ENCODE measurements at regions not wholly inside any gene's neighbourhood (a gene's known extent, or its start where the extent isn't known, plus 50 kb on each side); places are given as distances from the start of the nearest gene placed in this dataset.

DNA sequence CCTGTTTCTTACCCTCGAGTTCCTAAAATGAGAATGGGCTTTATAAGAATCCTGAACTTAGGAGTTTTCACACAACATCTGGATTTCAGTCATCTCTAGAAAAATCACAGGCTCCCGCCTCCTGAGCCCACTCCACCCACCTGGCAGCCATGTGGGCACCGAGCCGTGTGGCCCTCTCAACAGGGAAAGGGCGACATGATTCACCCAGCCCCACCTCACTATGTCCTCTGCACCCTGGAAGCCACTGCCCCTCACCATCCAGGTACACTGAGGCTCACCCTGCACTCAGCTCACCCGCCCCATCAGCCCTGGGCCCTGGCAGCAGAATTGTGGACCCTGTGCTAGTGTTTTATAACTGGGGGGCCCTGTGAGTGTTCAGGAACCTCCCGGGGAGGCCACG lies 101.5 kb downstream of the SHANK2 start:
- H3K36me3 ChIP-seq: no peaks in the 10 kb centered on the region
- intact Hi-C loops (cut with DNase I): no loop called here
- peaks cover 8% of the 10 kb centered on the region for H3K4me1 ChIP-seq
- TF ChIP-seq POLR2A (IDR thresholded peaks at IDR 0.05) (no peak), POLR2AphosphoS5 (IDR thresholded peaks at IDR 0.05; ENCODE audit: insufficient read depth in 1 of 2, low read depth in 1 of 2) (no peak)
- TF ChIP-seq, protein P1, sequence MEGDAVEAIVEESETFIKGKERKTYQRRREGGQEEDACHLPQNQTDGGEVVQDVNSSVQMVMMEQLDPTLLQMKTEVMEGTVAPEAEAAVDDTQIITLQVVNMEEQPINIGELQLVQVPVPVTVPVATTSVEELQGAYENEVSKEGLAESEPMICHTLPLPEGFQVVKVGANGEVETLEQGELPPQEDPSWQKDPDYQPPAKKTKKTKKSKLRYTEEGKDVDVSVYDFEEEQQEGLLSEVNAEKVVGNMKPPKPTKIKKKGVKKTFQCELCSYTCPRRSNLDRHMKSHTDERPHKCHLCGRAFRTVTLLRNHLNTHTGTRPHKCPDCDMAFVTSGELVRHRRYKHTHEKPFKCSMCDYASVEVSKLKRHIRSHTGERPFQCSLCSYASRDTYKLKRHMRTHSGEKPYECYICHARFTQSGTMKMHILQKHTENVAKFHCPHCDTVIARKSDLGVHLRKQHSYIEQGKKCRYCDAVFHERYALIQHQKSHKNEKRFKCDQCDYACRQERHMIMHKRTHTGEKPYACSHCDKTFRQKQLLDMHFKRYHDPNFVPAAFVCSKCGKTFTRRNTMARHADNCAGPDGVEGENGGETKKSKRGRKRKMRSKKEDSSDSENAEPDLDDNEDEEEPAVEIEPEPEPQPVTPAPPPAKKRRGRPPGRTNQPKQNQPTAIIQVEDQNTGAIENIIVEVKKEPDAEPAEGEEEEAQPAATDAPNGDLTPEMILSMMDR (IDR thresholded peaks at IDR 0.05): no peak
- H3K27ac ChIP-seq: no peak overlapping the region
- DNase-seq (ENCODE audit: extremely low spot score in 2 of 2): no peak
- no peaks in the 10 kb centered on the region for H3K9me3 ChIP-seq
- H3K27me3 ChIP-seq: no peaks in the 10 kb centered on the region
- no peak overlapping the region for H3K4me3 ChIP-seq

DNA sequence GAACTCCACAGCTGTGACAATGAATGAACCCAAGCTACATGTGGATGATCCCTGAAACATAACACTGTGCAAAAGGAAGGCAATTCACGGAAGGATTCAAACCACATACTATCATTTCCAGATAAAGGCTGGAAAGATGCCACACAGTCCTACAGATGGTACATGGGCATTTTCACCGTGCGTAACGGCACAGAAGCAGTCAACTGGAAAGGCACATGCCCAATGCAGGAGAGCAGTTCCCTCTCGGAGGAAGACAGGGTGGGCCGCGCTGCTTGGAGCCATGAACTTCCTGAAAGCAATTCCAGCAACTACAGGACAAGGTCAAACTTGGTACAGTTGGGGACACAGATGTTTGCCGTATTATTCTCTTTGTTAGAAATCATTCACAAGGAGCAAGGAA lies 103.7 kb downstream of the SHANK2 start:
- Histone ChIP-seq H3K4me1 (peaks cover 8% of the 10 kb centered on the region), H3K36me3 (no peaks in the 10 kb centered on the region), H3K9me3 (no peaks in the 10 kb centered on the region), H3K4me3 (no peak overlapping the region), H3K27me3 (no peaks in the 10 kb centered on the region), H3K27ac (no peak overlapping the region)
- intact Hi-C loops (cut with DNase I): no loop called here
- no peak for DNase-seq (ENCODE audit: extremely low spot score in 2 of 2)
- TF ChIP-seq, protein P1 (IDR thresholded peaks at IDR 0.05): no peak
- TF ChIP-seq POLR2AphosphoS5 (IDR thresholded peaks at IDR 0.05; ENCODE audit: insufficient read depth in 1 of 2, low read depth in 1 of 2) (no peak), POLR2A (IDR thresholded peaks at IDR 0.05) (no peak)

DNA sequence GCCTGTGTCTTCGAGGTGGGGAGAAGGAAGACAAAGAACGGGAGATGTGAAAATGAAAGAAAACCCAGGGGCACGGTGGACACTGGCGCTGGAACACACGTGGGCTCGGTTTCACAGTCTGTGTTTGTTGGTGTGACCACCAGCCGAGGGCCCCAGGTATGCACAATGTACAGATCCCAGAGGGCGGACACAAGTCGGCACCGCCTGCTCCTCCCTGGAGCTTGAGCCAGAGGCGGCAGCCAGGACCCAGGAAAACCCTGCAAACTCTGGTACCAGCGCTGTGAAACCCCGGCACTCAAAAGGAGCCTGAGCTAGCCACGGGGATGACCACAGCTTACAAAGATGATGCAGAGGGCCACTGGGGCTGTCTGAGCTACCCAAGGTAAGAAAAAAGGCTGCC lies 105.0 kb downstream of the SHANK2 start:
- no peaks in the 10 kb centered on the region for H3K27me3 ChIP-seq
- no peaks in the 10 kb centered on the region for H3K9me3 ChIP-seq
- H3K36me3 ChIP-seq: no peaks in the 10 kb centered on the region
- H3K4me3 ChIP-seq: no peak overlapping the region
- DNase-seq (ENCODE audit: extremely low spot score in 2 of 2): no peak
- H3K4me1 ChIP-seq: peaks cover under 1% of the 10 kb centered on the region
- no peak overlapping the region for H3K27ac ChIP-seq
- intact Hi-C loops (cut with DNase I): no loop called here
- TF ChIP-seq POLR2A (IDR thresholded peaks at IDR 0.05) (no peak), POLR2AphosphoS5 (IDR thresholded peaks at IDR 0.05; ENCODE audit: insufficient read depth in 1 of 2, low read depth in 1 of 2) (no peak)
- TF ChIP-seq, protein P1 (IDR thresholded peaks at IDR 0.05): no peak

DNA sequence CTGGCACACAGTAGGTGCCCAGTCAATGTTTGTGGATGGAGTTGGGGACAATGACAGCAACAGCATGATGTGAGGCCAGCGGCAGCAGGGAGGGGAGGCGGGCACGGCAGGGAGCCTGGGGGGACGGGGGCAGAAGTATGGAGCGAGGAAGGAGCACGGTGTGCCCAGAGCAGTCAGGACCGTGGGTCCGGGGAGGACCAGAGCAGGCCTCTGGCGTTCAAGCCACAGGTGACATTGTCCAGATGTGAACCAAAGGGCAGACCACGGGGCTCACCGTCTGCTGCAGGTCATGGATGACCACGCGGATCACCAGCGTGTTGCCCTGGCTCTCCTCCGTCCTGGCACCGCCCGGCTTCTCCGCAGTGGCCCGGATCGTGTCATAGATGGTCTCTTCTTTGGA lies 105.5 kb downstream of the SHANK2 start:
- H3K27ac ChIP-seq: no peak overlapping the region
- H3K27me3 ChIP-seq: no peaks in the 10 kb centered on the region
- intact Hi-C loops (cut with DNase I): no loop called here
- no peaks in the 10 kb centered on the region for H3K36me3 ChIP-seq
- TF ChIP-seq POLR2A (IDR thresholded peaks at IDR 0.05) (no peak), POLR2AphosphoS5 (IDR thresholded peaks at IDR 0.05; ENCODE audit: insufficient read depth in 1 of 2, low read depth in 1 of 2) (no peak)
- TF ChIP-seq, protein P1 (IDR thresholded peaks at IDR 0.05): no peak
- H3K4me3 ChIP-seq: no peak overlapping the region
- no peak for DNase-seq (ENCODE audit: extremely low spot score in 2 of 2)
- no peaks in the 10 kb centered on the region for H3K4me1 ChIP-seq
- no peaks in the 10 kb centered on the region for H3K9me3 ChIP-seq

DNA sequence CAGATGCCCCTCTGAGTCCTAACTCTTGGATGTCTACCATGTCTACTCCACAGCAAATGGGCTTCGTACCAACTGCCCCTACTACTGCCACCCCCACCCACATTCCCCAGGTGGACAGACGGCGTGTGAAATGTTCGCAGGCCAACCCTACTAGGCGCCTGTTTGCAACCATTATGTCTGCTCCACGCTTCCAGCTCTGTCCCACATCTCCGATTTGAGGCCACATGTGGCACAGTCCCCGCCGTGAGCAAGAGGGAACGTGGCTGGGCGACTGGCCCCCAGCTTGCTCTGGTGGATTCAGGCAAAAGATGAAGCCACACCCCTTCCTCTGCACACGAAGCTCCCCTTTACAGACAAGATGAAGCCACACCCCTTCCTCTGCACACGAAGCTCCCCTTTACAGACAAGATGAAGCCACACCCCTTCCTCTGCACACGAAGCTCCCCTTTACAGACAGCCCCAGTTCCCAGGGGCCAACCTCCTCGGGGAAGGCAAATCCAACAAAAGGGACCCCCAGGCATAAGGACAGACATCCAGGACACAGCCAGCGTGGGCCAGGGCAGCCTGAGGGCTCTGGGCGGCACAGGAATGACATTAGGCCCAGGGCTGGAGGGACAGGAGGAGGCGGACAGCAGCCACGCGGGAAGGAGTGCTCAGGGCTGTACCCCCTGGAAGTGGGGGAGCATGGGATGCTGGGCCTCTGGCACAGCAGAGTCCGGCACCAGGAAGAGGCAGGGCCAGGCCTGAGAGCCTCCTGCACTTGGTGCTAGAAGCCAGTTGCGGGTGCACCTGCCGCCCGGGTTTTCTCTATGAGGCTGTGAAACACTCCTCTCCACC lies 106.2 kb downstream of the SHANK2 start:
- Histone ChIP-seq H3K4me1 (no peaks in the 10 kb centered on the region), H3K36me3 (no peaks in the 10 kb centered on the region), H3K27ac (no peak overlapping the region), H3K9me3 (no peaks in the 10 kb centered on the region), H3K27me3 (no peaks in the 10 kb centered on the region), H3K4me3 (no peak overlapping the region)
- intact Hi-C loops (cut with DNase I): no loop called here
- TF ChIP-seq POLR2A (IDR thresholded peaks at IDR 0.05): no peak
- no peak for TF ChIP-seq POLR2AphosphoS5 (IDR thresholded peaks at IDR 0.05; ENCODE audit: insufficient read depth in 1 of 2, low read depth in 1 of 2)
- TF ChIP-seq, protein P1 (IDR thresholded peaks at IDR 0.05): no peak
- no peak for DNase-seq (ENCODE audit: extremely low spot score in 2 of 2)
